ENCODE measurements at regions not wholly inside any gene's neighbourhood (a gene's known extent, or its start where the extent isn't known, plus 50 kb on each side); places are given as distances from the start of the nearest gene placed in this dataset.
"Not testable (repeated sequence)": the region's sequence is repeated elsewhere in the genome, so short reads cannot be mapped to it uniquely, and the experiment has no call there.

- TF ChIP-seq CTCF (IDR thresholded peaks at IDR 0.05; ENCODE audit: poor library complexity); EZH2 (IDR thresholded peaks at IDR 0.05; ENCODE audit: borderline replicate concordance); EZH2phosphoT487 (IDR thresholded peaks at IDR 0.05; ENCODE audit: low read depth, severe bottlenecking, unreplicated experiment): not testable (repeated sequence)
Measured at GRCh38 chr7:73203312-73203711, 105.3 kb downstream of the NSUN5 start.
